AG04450 (cell line): ENCODE measurements at regions not wholly inside any gene's neighbourhood (a gene's known extent, or its start where the extent isn't known, plus 50 kb on each side); places are given as distances from the start of the nearest gene placed in this dataset.

Experiments
- CTCF ChIA-PET: fragments of 300-600, 350-600 bp; formaldehyde crosslinking; extraction: SDS; loops from one replicate; lab custom pipeline; 2022; ENCODE audit warnings: antibody characterized with exemption, inconsistent platforms; lab: Charles Lee
- POLR2A ChIA-PET: fragments of 350-600 bp; formaldehyde crosslinking; extraction: SDS; loops from one replicate; lab custom pipeline; 2021; ENCODE audit warnings: antibody characterized with exemption, inconsistent platforms; lab: Yijun Ruan, JAX
- DNase-seq: peaks from one replicate; pipeline ENCODE4 v3.0.0-alpha.2; 2011; ENCODE audit warnings: low read depth, low spot score
- H3K27ac ChIP-seq: one replicate; pipeline ENCODE4 v1.5.1; 2012; ENCODE audit warnings: low read depth, low read length, control low read depth
- H3K27me3 ChIP-seq: one replicate; pipeline ENCODE4 v1.6.0; 2012; ENCODE audit warnings: low read length; ENCODE audit not compliant: control insufficient read depth, insufficient read depth
- H3K4me3 ChIP-seq: 2 replicates; pipeline ENCODE4 v1.5.1; 2011; ENCODE audit warnings: mild to moderate bottlenecking, low read depth, low read length, control low read depth
- H3K9me3 ChIP-seq: 2 replicates; pipeline ENCODE4 v1.5.1; 2012; ENCODE audit warnings: low read length; ENCODE audit not compliant: control insufficient read depth, insufficient read depth
- CTCF ChIP-seq: IDR thresholded peaks from 2 replicates; pipeline ENCODE4 v1.5.1; 2011; ENCODE audit warnings: low read depth, low read length, control low read depth, inconsistent platforms

GRCh38 chr21:26377111-26377694 lies 195.9 kb downstream of the CYYR1 start:
- Histone ChIP-seq H3K9me3 (no peaks in the 10 kb centered on the region), H3K27me3 (no peaks in the 10 kb centered on the region), H3K4me3 (no peak overlapping the region), H3K27ac (no peak overlapping the region)
- no peak for TF ChIP-seq CTCF
- CTCF ChIA-PET: no interaction called here
- POLR2A ChIA-PET: no interaction called here
- no peak for DNase-seq

DNA sequence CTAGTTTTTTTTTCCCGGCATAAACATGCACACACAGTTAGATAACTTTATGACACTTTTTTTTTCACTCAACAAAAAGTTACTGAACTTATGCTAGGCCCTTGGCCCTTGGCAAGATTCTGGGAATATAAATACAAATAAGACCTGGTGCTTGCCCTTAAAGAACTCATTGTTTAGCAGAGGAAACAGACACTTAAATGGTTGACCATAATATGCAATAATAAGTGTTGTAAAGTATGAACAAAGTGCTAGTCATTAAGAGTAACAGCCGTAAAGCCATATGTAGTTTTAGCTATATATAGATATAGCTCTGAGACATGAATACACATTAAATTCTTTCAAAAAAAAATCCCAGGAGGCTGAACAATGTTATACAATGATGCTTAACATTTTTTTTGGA lies 198.3 kb downstream of the CYYR1 start:
- ChIA-PET CTCF (no interaction called here), POLR2A (no interaction called here)
- TF ChIP-seq CTCF: no peak
- H3K27ac ChIP-seq: no peak overlapping the region
- H3K9me3 ChIP-seq: no peaks in the 10 kb centered on the region
- no peak for DNase-seq
- no peaks in the 10 kb centered on the region for H3K27me3 ChIP-seq
- H3K4me3 ChIP-seq: no peak overlapping the region

DNA sequence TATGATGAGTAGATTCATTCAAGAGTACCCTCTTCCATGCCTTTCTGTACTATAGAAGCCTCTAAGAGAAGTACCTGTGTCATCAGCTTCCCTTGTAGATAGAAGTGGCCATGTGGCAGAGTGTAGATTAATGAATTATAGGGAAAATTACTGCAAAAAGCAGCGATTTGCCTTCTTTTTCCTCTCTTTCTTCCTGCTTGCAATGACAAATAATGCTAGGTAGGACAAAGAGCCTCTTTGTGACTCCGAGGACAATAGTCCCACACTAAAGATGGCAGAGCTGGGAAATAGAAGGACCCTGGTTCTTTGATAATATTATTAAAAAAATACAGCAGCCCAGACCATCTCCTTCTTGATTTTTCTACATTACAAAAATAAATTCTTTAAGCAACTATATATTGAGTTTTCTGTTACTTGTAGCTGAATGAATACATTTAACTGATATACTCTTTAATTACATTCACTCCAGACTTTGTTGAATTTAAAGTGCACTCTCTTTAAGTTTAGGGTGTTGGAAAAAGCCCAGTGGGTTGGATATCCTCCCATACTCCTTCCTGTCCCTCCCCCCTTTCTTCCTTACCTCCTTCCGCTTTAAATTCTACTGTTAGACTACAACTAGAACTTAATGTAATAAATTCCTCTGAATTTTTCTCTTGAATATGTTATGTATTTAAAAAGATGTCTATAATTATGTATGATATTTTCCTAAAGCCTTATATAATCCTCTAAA lies 198.2 kb upstream of the APP start:
- H3K27ac ChIP-seq: no peak overlapping the region
- no peaks in the 10 kb centered on the region for H3K9me3 ChIP-seq
- TF ChIP-seq CTCF: no peak
- no peak overlapping the region for H3K4me3 ChIP-seq
- ChIA-PET POLR2A (no interaction called here), CTCF (no interaction called here)
- H3K27me3 ChIP-seq: no peaks in the 10 kb centered on the region
- DNase-seq: no peak

GRCh38 chr21:26366781-26367180 lies 196.2 kb upstream of the APP start:
- no peak for TF ChIP-seq CTCF
- ChIA-PET POLR2A (no interaction called here), CTCF (no interaction called here)
- H3K4me3 ChIP-seq: no peak overlapping the region
- no peak overlapping the region for H3K27ac ChIP-seq
- no peaks in the 10 kb centered on the region for H3K9me3 ChIP-seq
- no peak for DNase-seq
- no peaks in the 10 kb centered on the region for H3K27me3 ChIP-seq

- POLR2A ChIA-PET: no interaction called here
- CTCF ChIA-PET: no interaction called here
- no peaks in the 10 kb centered on the region for H3K27me3 ChIP-seq
- no peak for DNase-seq
- H3K9me3 ChIP-seq: no peaks in the 10 kb centered on the region
- no peak for TF ChIP-seq CTCF
- no peak overlapping the region for H3K27ac ChIP-seq
- no peak overlapping the region for H3K4me3 ChIP-seq
These were observed 195.3 kb upstream of the APP start for GRCh38 chr21:26365849-26366248.
